ENCODE measurements at regions not wholly inside any gene's neighbourhood (a gene's known extent, or its start where the extent isn't known, plus 50 kb on each side); places are given as distances from the start of the nearest gene placed in this dataset.

DNA sequence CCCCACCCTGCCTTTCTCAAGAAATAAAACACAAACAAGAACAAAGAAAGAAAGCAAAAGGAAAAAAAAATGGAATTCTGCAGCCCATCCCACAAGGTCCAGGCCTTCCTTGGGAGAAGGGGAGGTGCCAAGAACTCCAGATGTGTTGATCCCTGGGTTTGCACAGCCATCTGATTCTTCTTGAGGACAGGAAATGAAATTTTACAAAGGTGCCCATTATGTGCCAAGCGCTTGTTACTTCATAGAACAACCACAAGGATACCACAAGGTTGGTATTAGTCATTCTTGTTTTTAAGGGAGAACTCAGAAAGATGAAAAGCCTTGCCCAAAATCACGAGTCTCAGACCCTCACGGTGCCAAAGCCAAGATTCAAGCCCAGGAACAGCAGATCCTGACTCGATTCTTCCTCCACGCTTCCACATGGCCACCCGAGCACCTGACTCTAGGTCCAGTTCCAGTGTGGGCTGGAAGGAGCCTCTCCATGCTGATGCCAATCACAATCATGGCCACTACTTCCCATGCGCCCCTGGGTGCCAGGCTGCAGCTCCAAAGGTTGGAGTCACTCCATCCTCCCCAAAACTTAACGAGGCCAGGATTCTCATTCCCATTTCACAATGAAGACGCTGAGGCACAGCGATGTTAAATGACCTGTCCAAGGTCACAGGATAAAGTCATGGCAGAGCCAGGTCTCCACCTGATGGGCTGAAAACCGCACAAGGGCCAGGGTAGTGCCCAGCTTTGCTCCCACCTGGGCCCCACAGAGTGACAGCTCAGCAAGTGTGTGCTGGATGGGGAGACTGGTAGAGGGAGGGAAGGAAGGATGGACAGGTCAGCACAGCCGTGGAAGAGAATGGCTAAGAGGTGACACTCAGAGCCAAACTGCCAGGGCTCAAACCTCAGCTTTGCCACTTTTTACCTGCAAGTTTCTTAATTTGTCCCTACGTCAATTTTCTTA, 66.7 kb upstream of the TOP1 start:
- Histone ChIP-seq H3K4me3 (ENCODE audit: low read depth, low read length) (no peak overlapping the region), H3K36me3 (no peaks in the 10 kb centered on the region), H3K27me3 (no peaks in the 10 kb centered on the region), H3K9me3 (no peaks in the 10 kb centered on the region), H3K4me1 (no peaks in the 10 kb centered on the region)
- TF ChIP-seq, protein P1, sequence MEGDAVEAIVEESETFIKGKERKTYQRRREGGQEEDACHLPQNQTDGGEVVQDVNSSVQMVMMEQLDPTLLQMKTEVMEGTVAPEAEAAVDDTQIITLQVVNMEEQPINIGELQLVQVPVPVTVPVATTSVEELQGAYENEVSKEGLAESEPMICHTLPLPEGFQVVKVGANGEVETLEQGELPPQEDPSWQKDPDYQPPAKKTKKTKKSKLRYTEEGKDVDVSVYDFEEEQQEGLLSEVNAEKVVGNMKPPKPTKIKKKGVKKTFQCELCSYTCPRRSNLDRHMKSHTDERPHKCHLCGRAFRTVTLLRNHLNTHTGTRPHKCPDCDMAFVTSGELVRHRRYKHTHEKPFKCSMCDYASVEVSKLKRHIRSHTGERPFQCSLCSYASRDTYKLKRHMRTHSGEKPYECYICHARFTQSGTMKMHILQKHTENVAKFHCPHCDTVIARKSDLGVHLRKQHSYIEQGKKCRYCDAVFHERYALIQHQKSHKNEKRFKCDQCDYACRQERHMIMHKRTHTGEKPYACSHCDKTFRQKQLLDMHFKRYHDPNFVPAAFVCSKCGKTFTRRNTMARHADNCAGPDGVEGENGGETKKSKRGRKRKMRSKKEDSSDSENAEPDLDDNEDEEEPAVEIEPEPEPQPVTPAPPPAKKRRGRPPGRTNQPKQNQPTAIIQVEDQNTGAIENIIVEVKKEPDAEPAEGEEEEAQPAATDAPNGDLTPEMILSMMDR (IDR thresholded peaks at IDR 0.05; ENCODE audit: low read depth, low read length) = no peak
- DNase-seq = no peak

DNA sequence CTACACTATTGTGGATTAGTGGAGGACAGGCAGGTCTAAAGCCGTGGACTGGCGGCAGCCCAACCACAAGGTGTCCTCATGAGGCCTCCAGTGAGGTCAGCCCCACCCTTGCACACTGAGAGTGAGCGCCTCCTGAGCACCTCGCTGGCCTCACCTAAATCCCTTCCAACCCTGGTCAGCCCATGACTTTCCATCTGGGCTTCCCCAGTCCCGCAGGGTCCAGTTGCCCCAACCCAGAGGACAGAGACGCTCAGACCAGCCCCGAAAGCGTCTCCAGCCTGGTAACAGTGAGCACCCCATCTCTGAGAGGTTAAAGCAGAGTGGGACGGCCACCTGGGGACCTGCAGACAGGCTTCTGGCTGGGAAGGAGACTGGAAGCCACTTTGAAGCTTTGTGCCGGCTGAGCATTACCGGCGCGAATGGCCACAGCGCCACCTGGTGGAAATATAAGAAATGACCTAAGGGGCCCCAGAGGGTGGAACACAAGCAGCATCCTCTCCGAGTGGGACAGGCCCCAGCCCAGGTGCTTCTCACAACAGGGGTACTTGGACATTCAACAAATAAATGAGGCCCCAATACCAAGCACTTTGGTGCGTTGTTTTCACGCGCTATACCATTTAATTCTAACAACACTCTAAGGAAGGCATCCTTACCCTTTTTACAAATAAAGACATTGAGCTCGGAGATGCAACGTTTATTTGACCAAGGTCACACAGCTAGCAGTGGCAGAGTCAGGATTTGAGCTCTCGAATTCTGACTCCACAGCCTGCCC, 65.7 kb upstream of the TOP1 start:
- DNase-seq = peak; percentile 69
- Histone ChIP-seq H3K27me3 (no peaks in the 10 kb centered on the region), H3K4me1 (no peaks in the 10 kb centered on the region), H3K9me3 (no peaks in the 10 kb centered on the region), H3K4me3 (ENCODE audit: low read depth, low read length) (no peak overlapping the region), H3K36me3 (no peaks in the 10 kb centered on the region)
- TF ChIP-seq, protein P1 (IDR thresholded peaks at IDR 0.05; ENCODE audit: low read depth, low read length) = peak; percentile 88

DNA sequence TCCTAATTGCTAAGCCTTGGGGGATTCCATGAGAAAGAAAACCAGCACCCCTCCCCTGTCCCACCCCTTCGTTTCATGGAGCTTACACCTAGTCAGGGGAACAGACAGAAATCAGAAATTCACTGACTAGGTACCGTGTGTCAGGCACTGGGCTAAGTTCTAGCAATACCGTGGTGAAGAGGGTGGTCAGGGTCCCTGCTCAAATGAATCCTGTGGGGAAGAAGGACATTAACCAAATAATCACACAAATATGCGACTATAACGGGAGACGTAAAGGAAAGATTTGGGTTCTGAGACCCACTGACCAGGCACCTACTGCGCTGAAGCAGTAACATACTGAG, 65.1 kb upstream of the TOP1 start:
- Histone ChIP-seq H3K9me3 (no peaks in the 10 kb centered on the region), H3K36me3 (no peaks in the 10 kb centered on the region), H3K4me3 (ENCODE audit: low read depth, low read length) (no peak overlapping the region), H3K4me1 (no peaks in the 10 kb centered on the region), H3K27me3 (no peaks in the 10 kb centered on the region)
- TF ChIP-seq, protein P1 (IDR thresholded peaks at IDR 0.05; ENCODE audit: low read depth, low read length) = no peak
- no peak for DNase-seq

DNA sequence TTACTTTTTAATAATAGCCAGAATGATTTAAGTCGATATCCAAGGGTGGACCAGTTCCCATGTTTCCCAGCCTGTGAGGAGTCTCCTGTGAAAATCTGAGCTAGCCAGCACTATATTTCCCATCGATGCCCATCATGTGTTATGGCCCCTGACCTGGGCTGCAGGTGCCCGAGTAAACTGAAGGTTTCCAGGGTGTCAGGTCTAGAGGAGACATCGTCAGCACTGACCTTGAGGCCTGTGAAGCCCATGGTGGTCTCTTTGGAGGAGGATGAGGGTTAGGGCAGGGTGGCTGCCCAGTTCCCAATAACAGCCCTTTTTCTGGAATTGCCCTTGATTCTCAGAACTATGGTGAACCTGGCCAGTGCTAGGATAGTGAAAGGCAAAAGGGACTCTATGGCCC, 63.0 kb upstream of the TOP1 start:
- Histone ChIP-seq H3K4me3 (ENCODE audit: low read depth, low read length) (no peak overlapping the region), H3K4me1 (no peaks in the 10 kb centered on the region), H3K27me3 (no peaks in the 10 kb centered on the region), H3K36me3 (no peaks in the 10 kb centered on the region), H3K9me3 (no peaks in the 10 kb centered on the region)
- TF ChIP-seq, protein P1 (IDR thresholded peaks at IDR 0.05; ENCODE audit: low read depth, low read length) = no peak
- DNase-seq = no peak

DNA sequence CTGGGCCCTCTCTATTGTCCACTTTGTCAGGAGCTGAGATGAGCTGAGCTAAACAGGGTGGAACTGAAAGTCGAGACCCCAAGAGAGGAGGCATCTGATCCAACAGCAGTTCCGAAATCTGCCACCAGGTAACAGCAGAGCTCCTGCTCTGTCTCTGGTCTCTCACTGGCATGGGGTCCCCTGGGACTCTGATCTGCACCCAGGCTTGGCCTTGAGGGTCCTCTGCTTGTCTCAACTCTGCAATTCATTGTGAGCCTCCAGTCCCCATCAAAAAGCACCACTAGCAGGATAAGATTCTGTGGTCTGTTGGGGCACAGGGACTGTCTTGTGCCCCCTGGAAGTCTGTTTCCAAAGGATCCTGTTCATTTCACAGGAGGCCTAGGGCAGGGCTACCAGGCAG, 62.5 kb upstream of the TOP1 start:
- DNase-seq = peak; percentile 54
- no peaks in the 10 kb centered on the region for H3K4me1 ChIP-seq
- TF ChIP-seq, protein P1 (IDR thresholded peaks at IDR 0.05; ENCODE audit: low read depth, low read length) = peak; percentile 57
- no peak overlapping the region for H3K4me3 ChIP-seq (ENCODE audit: low read depth, low read length)
- H3K9me3 ChIP-seq = no peaks in the 10 kb centered on the region
- H3K36me3 ChIP-seq = no peaks in the 10 kb centered on the region
- no peaks in the 10 kb centered on the region for H3K27me3 ChIP-seq
